ENCODE measurements at regions not wholly inside any gene's neighbourhood (a gene's known extent, or its start where the extent isn't known, plus 50 kb on each side); places are given as distances from the start of the nearest gene placed in this dataset.
"Not testable (repeated sequence)": the region's sequence is repeated elsewhere in the genome, so short reads cannot be mapped to it uniquely, and the experiment has no call there.

- H3K27me3 Mint-ChIP-seq: no peaks in the 10 kb centered on the region
- peaks cover 3% of the 10 kb centered on the region for H3K9me3 Mint-ChIP-seq (ENCODE audit: low read depth)
- no peaks in the 10 kb centered on the region for H3K4me1 Mint-ChIP-seq (ENCODE audit: low read depth)
- TF ChIP-seq, protein P1, sequence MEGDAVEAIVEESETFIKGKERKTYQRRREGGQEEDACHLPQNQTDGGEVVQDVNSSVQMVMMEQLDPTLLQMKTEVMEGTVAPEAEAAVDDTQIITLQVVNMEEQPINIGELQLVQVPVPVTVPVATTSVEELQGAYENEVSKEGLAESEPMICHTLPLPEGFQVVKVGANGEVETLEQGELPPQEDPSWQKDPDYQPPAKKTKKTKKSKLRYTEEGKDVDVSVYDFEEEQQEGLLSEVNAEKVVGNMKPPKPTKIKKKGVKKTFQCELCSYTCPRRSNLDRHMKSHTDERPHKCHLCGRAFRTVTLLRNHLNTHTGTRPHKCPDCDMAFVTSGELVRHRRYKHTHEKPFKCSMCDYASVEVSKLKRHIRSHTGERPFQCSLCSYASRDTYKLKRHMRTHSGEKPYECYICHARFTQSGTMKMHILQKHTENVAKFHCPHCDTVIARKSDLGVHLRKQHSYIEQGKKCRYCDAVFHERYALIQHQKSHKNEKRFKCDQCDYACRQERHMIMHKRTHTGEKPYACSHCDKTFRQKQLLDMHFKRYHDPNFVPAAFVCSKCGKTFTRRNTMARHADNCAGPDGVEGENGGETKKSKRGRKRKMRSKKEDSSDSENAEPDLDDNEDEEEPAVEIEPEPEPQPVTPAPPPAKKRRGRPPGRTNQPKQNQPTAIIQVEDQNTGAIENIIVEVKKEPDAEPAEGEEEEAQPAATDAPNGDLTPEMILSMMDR (IDR thresholded peaks at IDR 0.05; ENCODE audit: unreplicated experiment): no peak
- DNase-seq (ENCODE audit: low spot score, unreplicated experiment): no peak
- H3K4me3 Mint-ChIP-seq (ENCODE audit: low read depth): no peak overlapping the region
- no peaks in the 10 kb centered on the region for H3K36me3 Mint-ChIP-seq (ENCODE audit: insufficient read depth)
- H3K27ac Mint-ChIP-seq: no peak overlapping the region
Measured at GRCh38 chr2:122706757-122707223, 951.3 kb downstream of the TSN start.

DNA sequence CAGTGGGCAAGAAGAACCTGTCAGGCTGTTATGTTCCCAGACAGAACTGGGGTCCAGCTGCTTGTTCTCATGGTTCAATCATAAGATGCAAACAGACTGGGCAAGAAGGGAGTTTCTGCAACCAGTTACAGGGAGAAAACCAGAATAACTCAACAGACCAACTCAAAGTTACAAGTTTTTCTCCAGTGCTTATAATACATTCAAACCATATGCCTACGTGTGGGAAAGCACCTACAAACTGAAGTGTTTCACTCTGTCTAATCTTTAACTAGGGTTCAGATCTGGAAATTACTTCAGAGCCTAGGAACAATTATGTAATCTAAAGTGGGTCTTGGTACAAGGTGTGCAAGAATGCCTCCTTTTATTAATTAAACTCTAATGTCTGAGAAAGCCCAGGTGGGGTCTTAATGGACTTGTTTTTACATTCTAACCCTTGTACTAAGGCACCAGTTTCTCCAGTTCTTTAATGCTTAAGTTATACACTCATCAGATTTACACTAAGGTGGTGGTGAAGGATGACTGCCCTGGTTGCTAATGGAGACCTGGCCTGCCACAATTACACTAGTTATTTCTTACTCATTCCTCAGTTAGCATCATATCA, 951.9 kb downstream of the TSN start:
- H3K27me3 Mint-ChIP-seq: no peaks in the 10 kb centered on the region
- H3K36me3 Mint-ChIP-seq (ENCODE audit: insufficient read depth): no peaks in the 10 kb centered on the region
- H3K27ac Mint-ChIP-seq: no peak overlapping the region
- peaks cover 3% of the 10 kb centered on the region for H3K9me3 Mint-ChIP-seq (ENCODE audit: low read depth)
- no peaks in the 10 kb centered on the region for H3K4me1 Mint-ChIP-seq (ENCODE audit: low read depth)
- no peak overlapping the region for H3K4me3 Mint-ChIP-seq (ENCODE audit: low read depth)
- DNase-seq (ENCODE audit: low spot score, unreplicated experiment): no peak
- TF ChIP-seq, protein P1 (IDR thresholded peaks at IDR 0.05; ENCODE audit: unreplicated experiment): no peak

DNA sequence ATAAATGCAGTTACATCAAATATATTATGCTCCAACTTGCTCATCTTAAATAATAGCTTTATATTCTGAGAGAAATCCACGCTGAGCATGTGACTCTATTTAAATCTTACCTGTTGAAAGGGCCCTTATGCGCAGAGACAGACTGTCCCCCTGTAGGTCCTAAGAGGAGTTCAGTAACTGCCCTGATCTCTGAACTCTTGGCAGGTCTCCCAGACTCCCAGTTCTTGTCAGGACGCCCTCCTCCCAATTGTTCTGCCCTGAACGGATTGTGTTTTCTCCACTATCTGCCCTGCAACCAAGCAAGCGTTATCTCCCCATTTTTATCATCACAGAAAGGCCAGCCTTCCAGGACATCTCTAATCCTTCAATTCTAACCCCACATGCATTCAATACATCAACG, 954.6 kb downstream of the TSN start:
- no peak for DNase-seq (ENCODE audit: low spot score, unreplicated experiment)

GRCh38 chr2:122713800-122714199, 958.3 kb downstream of the TSN start:
- H3K27me3 Mint-ChIP-seq: no peaks in the 10 kb centered on the region

More for the DNA sequence above, 954.6 kb downstream of the TSN start:
- H3K4me3 Mint-ChIP-seq (ENCODE audit: low read depth): no peak overlapping the region
- peaks cover 2% of the 10 kb centered on the region for H3K36me3 Mint-ChIP-seq (ENCODE audit: insufficient read depth)
- H3K4me1 Mint-ChIP-seq (ENCODE audit: low read depth): no peaks in the 10 kb centered on the region
- TF ChIP-seq, protein P1 (IDR thresholded peaks at IDR 0.05; ENCODE audit: unreplicated experiment): no peak
- H3K27me3 Mint-ChIP-seq: no peaks in the 10 kb centered on the region
- peaks cover 22% of the 10 kb centered on the region for H3K9me3 Mint-ChIP-seq (ENCODE audit: low read depth)
- no peak overlapping the region for H3K27ac Mint-ChIP-seq

DNA sequence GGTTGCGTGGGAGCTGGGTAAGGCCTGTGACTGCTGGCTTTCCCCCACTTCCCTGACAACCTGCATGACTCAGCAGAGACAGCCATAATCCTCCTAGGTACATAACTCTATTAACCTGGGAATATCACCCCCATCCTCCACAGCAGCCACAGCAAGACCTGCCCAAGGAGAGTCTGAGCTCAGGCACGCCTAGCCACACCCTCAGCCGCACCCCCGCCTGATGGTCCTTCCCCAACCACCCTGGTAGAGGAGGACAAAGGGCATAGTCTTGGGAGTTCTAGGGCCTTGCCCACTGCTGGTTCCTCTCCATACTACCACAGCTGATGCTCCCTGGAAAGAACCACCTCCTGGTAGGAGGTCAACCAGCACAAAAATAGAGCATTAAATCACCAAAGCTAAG, 965.4 kb downstream of the TSN start:
- H3K4me3 Mint-ChIP-seq (ENCODE audit: low read depth); DNase-seq (ENCODE audit: low spot score, unreplicated experiment); H3K9me3 Mint-ChIP-seq (ENCODE audit: low read depth); H3K4me1 Mint-ChIP-seq (ENCODE audit: low read depth); H3K36me3 Mint-ChIP-seq (ENCODE audit: insufficient read depth); H3K27me3 Mint-ChIP-seq; H3K27ac Mint-ChIP-seq: not testable (repeated sequence)

More at GRCh38 chr2:122713800-122714199, 958.3 kb downstream of the TSN start:
- Mint-ChIP-seq H3K27ac (no peak overlapping the region), H3K9me3 (ENCODE audit: low read depth) (peaks cover 24% of the 10 kb centered on the region), H3K36me3 (ENCODE audit: insufficient read depth) (peaks cover 2% of the 10 kb centered on the region), H3K4me1 (ENCODE audit: low read depth) (no peaks in the 10 kb centered on the region), H3K4me3 (ENCODE audit: low read depth) (no peak overlapping the region)
- TF ChIP-seq, protein P1 (IDR thresholded peaks at IDR 0.05; ENCODE audit: unreplicated experiment): no peak
- DNase-seq (ENCODE audit: low spot score, unreplicated experiment): no peak

DNA sequence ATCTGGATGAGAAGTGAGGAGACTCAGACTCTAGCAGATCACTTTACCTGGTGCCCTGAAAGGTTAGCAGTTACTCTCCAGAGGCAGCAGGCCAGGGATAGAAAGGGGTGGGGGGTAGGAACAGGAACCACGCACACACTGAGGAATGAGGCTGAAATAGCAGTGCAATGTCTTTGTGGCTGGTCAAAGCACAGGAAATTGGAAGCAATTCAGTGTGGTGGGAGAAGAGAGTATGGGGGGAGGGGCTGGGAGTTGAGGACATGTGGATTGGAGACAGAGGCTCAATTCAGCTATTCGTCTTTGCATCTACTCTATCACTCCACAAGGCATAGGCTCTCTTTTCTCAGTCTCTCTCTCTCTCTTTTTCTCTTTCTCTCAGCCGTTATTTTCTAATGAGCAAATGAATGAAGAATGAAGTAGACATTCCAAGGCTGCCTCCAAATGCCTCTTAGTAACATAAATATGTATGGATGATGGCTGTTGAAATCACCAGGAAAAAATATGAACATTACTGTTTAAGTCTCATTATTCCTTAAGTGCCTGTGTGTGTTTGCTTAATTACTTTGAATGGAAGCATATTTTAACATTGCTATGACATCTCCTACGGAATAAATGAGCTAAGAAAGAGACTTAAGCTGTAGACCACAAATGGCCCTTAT, 979.4 kb downstream of the TSN start:
- peaks cover under 1% of the 10 kb centered on the region for H3K27me3 Mint-ChIP-seq
- TF ChIP-seq, protein P1 (IDR thresholded peaks at IDR 0.05; ENCODE audit: unreplicated experiment): no peak
- no peak for DNase-seq (ENCODE audit: low spot score, unreplicated experiment)
- H3K27ac Mint-ChIP-seq: no peak overlapping the region
- no peaks in the 10 kb centered on the region for H3K36me3 Mint-ChIP-seq (ENCODE audit: insufficient read depth)
- peaks cover 4% of the 10 kb centered on the region for H3K9me3 Mint-ChIP-seq (ENCODE audit: low read depth)
- no peak overlapping the region for H3K4me3 Mint-ChIP-seq (ENCODE audit: low read depth)
- peaks cover 5% of the 10 kb centered on the region for H3K4me1 Mint-ChIP-seq (ENCODE audit: low read depth)
